ENCODE measurements at regions not wholly inside any gene's neighbourhood (a gene's known extent, or its start where the extent isn't known, plus 50 kb on each side); places are given as distances from the start of the nearest gene placed in this dataset.
"Not testable (repeated sequence)": the region's sequence is repeated elsewhere in the genome, so short reads cannot be mapped to it uniquely, and the experiment has no call there.

DNA sequence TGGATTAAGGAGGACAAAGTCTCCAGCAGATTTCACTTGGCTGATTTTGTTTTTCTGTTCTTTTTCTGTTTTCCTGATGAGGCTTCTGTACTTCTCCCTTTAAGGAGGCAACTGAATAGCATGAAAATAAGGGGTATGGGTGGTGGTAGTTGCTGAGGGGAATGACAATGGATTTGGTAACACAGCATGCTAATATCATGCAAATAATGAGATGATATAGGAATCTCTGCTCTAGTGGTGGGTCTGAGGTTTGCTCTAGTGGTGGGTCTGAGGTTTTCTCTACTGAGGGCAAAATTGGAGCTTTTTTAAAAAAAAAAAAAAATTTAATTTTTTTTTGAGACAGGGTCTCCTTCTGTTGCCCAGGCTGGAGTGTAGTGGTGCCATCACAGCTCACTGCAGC is 139.7 kb downstream of the C9orf152 start:
- DNase-seq: no peak

- DNase-seq: no peak
Measured at GRCh38 chr9:110069326-110070248, 138.4 kb downstream of the C9orf152 start.

DNA sequence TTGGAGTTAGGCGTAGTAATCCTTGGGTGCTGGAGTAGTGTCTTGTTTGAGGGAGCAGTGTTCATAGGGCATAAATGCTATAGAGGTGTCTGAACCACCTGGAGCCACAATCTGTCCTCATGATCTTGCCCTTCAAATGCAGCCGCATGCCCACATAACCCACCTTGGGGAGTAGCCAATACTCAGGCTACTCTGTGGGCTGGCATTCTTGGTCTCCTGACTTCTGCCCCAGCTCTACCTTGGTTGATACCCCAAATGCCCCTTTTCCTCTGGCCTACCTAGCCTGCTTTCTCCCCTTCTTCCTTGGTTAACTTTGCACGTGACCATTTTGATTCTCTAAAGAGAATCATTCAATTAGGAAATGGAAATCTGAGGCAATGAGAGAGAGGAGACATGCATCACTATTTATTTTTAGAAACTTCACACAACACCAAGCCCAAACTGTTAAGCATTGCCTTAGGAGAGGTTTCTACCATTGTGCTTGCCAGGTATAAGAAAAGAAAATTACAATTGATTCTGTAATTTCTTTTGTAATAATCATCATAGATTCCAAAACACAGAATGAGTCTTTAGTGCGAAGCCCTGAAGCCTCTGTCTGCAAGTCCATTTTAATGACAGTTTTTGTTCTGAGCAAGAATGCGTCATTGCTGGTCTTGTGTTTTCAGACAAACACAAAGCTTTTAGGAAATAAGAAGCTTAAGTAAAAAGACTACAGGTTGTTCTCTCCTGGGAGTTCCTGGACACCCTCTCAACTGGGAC is 135.2 kb downstream of the C9orf152 start:
- no peak for DNase-seq

DNA sequence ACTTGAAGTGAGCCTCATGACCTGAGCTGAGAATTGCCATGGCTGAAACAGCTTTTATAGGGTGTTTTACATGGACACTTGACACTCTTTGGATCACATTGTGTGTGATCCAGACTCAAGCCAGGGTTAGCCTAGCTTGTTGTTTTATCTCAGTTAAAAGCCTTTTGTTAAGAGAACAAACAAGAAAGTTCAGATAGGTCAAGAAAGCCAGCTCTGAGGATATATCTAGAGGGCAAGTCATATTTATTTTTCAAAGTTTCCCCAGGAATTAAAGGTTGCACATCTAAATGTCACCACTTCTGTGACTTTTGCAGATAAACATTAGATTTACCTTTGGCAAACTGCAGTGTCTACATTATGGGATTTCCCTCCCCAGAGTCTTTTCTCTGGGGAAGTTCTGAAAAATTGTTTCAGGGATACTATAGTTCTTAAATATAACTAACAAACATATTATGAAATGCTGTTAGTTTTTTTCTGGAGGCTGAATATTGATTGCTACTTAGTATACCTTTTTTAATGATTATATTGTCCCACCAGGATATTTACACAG is 134.5 kb downstream of the C9orf152 start:
- no peak for DNase-seq

GRCh38 chr9:110076894-110077725 is 130.8 kb downstream of the C9orf152 start:
- DNase-seq: no peak

DNA sequence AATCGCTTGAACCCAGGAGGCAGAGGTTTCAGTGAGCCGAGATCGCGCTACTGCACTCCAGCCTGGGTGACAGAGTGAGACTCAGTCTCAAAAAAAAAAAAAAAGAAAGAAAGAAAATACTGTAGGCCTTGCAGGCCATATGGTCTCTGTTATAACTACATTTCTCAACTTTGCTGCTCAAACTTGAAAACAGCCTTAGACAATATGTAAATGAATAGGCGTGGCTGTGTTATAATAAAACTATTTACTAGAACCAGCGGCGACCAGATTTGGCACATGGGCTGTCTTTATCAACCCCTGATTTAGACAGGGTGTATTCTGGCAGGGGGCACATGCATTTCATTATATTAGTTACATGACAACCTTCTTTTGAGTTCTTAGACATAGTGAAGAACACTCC is 130.0 kb downstream of the C9orf152 start:
- DNase-seq: no peak

GRCh38 chr9:110078604-110079003 is 129.4 kb downstream of the C9orf152 start:
- DNase-seq: no peak

- no peak for DNase-seq
Measured at GRCh38 chr9:110081395-110081794, 126.6 kb downstream of the C9orf152 start.

GRCh38 chr9:110083866-110084265 is 124.1 kb downstream of the C9orf152 start:
- DNase-seq: no peak

- no peak for DNase-seq
Measured at GRCh38 chr9:110086537-110086936, 121.4 kb downstream of the C9orf152 start.

DNA sequence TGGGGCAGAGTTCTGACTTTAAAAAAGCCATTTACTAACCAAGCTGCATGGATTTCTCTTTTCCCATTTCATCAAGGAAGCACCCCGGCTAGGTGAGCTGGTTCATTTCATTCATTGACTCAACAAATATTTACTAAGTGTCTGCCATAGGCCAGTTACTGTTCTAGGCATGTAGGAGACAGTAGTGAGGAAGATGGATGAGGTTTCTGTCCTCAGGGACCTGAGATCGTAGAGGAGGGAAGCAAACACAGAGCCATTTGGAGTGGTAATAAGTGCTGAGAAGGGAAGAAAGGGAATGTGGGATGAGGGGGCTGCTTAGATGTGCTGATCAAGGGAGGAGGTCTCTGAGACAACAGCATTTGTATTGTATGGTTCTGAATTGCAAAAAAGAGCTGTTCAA is 120.4 kb downstream of the C9orf152 start:
- no peak for DNase-seq

- no peak for DNase-seq
Measured at GRCh38 chr9:110088099-110088498, 119.9 kb downstream of the C9orf152 start.

DNA sequence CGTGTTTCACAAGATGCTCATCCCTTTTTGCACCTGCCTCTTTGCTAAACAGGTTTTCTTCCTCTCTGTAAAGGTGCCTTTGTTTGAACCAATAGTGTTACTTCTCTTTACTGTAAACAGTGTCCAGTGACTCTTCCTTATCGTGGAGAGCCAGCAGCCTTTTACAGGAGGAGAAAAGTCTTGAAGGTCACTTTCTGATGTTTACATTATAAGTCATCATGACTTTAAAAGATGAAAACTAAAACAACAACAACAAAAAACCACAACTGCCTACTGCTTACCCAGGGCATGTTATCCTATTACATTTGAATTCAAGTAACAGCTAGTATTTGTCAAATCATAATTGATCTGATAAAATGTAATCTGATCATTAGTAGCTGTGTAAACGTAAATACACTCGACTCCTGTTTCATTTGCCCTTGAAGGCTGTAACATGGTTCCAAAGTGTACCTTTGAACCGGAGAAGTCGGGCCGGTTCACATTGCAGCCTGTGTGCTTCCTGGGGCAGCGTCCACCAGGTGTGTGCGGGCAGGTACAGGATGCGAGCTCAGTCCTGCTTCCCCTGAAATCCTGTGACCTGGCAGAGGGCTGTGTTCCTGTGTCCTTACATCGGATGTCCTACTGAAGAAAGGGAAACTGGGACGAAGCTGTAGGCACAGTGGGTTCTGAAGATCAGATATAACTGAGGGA is 118.1 kb downstream of the C9orf152 start:
- DNase-seq: no peak

- DNase-seq: no peak
Measured at GRCh38 chr9:110092792-110093191, 115.2 kb downstream of the C9orf152 start.

DNA sequence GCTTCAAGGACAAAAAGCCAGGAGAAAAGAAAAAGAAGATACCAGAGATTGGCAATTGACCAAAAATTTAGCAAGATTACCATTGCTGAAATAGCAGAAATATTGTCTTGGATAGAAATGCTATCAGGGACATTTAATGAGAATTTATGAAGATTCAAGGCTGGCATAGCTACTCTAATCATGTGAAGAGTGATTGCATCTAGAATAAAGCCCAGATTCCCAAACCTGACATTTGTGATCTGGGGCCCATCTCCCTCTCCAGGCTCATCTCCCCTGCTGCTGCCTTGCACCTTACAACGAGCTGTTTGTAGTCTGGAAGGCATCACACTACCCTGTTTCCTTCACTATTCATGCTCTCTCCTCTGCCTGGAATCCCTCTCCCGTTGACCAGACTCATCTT is 114.5 kb downstream of the C9orf152 start:
- DNase-seq: no peak

GRCh38 chr9:110093871-110094270 is 114.1 kb downstream of the C9orf152 start:
- no peak for DNase-seq

- DNase-seq: no peak
Measured at GRCh38 chr9:110095161-110095595, 112.8 kb downstream of the C9orf152 start.

GRCh38 chr9:110095776-110096175 is 112.2 kb downstream of the C9orf152 start:
- no peak for DNase-seq

DNA sequence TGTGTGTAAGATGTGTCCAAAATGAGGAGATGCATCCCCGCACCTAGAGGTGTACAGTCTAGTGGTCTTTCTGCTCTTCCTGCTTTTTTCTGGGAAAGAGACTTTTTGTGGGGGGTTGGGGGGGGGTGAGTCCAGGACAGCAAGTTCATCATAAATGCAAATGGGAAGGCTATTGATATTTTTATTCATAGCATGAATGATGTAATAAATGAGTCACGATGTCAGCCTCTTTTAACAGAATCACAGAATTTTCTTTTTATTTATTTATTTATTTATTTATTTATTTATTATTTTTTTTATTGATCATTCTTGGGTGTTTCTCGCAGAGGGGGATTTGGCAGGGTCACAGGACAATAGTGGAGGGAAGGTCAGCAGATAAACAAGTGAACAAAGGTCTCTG is 111.3 kb downstream of the C9orf152 start:
- not testable (repeated sequence) for DNase-seq

DNA sequence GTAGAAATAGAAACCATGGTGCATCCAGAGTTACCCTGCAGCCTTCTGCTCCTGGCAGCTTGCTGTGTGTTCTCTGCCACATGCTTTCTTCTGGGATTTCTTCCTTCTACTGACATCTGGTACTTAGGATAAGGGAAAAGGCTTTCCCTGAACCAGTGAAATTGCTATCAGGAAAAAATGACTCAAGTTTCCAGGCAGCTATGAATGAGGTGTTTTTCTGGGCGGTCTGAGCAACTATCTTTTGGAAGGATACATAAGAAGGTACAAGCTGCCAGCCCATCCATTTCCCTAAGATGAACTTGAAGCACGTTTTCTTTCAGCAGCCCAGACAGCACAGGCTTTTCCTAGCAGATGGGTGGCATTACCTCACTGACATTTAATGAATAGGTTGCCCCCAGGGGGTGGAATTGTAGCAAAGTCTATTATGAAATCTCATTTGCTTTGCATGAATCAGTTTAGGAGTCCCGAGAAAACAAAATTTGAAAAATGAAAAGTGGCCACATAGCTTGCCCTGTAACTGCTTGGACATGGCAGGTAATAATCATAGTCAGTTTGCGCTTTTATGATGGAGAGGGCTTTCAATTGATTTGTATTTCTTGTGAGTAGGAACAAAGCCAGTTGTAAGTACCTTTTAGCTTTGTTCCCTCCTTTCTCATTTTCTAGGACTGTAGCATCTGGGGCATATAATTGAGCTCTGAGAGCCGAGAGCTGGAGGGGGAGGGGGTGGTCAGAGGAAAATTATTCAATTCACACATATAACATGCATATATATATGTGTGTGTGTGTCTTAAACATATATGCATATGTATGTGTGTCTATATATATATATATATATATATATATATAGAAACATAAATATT is 108.5 kb downstream of the C9orf152 start:
- DNase-seq: no peak

- DNase-seq: no peak
Measured at GRCh38 chr9:110101531-110102161, 106.3 kb downstream of the C9orf152 start.

All from activated effector memory CD4-positive, alpha-beta T cell treated with anti-CD3 and anti-CD28 coated beads, Interleukin-2, amount 50 U/mL, for 16 hours (primary cell).